HCT116 (cell line): ENCODE measurements at regions not wholly inside any gene's neighbourhood (a gene's known extent, or its start where the extent isn't known, plus 50 kb on each side); places are given as distances from the start of the nearest gene placed in this dataset.

ENCODE experiments used
- CTCF ChIP-seq, 3 experiments: fragments of 200-600 bp in 1 of 3; sonication (generic) in 1 of 3; IDR thresholded peaks in 2 of 3; conservative IDR thresholded peaks in 1 of 3; 2 replicates each; pipeline ENCODE4 v1.5.1; 2012 to 2017; ENCODE audit warnings: low read depth in 2 of 3, low read length in 2 of 3, antibody characterized with exemption in 1 of 3, borderline replicate concordance in 1 of 3, control low read depth in 1 of 3, mild to moderate bottlenecking in 1 of 3, mixed read lengths in 1 of 3, mixed run types in 1 of 3, moderate library complexity in 1 of 3; ENCODE audit not compliant: insufficient read depth in 1 of 3
- EZH2phosphoT487 ChIP-seq: fragments of 200-600 bp; IDR thresholded peaks from 2 replicates; pipeline ENCODE4 v1.6.1; 2018; ENCODE audit warnings: antibody characterized with exemption, borderline replicate concordance
- POLR2A ChIP-seq: IDR thresholded peaks from 2 replicates; pipeline ENCODE4 v1.7.0; 2011; ENCODE audit warnings: borderline replicate concordance; ENCODE audit not compliant: insufficient read depth, insufficient read length; ENCODE audit errors: extremely low read depth

- TF ChIP-seq POLR2A: no peak
- TF ChIP-seq EZH2phosphoT487: no peak
- TF ChIP-seq CTCF (IDR thresholded peaks at IDR 0.05 in 2 of 3, conservative IDR thresholded peaks at IDR 0.05 in 1 of 3; ENCODE audit: borderline replicate concordance in 1 of 3, insufficient read depth in 1 of 3, low read depth in 2 of 3, low read length in 2 of 3): no peak
Measured at GRCh38 chr2:199196686-199197085, 261.1 kb downstream of the SATB2 start.
